ENCODE measurements at regions not wholly inside any gene's neighbourhood (a gene's known extent, or its start where the extent isn't known, plus 50 kb on each side); places are given as distances from the start of the nearest gene placed in this dataset.

DNA sequence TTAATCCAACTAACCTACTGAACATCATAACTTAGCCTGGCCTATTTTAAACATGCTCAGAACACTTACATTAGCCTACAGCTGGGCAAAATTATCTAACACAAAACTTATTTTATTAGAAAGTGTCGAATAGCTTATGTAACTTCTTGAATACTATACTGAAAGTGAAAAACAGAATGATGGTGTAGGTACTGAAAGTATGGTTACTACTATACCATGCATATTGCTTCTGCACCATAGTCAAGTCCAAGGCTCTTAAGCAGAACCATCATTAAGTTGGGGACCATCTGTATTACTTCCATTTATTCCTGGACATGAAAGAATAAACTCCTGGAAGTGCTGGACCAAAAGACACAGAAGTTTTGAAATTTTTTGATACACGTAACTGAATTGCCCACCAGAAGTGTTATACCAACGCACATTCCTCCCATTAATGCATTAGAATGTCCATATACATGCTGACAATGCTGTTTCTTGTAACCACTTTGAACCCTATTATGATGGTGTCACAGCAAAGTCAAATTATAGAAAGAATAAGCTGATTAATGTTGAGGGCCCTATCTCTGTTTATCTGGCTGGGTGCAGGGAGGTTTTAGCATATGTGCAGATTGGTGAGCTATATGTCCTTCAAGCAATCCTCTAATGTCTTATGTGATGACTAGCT lies 375.7 kb downstream of the ACTL7B start:
- Mint-ChIP-seq H3K27ac (ENCODE audit: unreplicated experiment) (no peak overlapping the region), H3K27me3 (ENCODE audit: unreplicated experiment) (no peaks in the 10 kb centered on the region), H3K36me3 (ENCODE audit: insufficient read depth, unreplicated experiment) (no peaks in the 10 kb centered on the region), H3K4me1 (ENCODE audit: low read depth, unreplicated experiment) (peaks cover 9% of the 10 kb centered on the region), H3K4me3 (ENCODE audit: low read depth, unreplicated experiment) (no peak overlapping the region), H3K9me3 (ENCODE audit: low read depth, unreplicated experiment) (no peaks in the 10 kb centered on the region)
- CTCF ChIA-PET, result no interaction called here
- DNase-seq, result no peak
- intact Hi-C loops (cut with micrococcal nuclease; ENCODE audit: unreplicated experiment), result loop anchor here (10.0 kb wide), 1 partner anchor 75 kb away; no protein-coding TSS in a partner anchor
- TF ChIP-seq, protein P1, sequence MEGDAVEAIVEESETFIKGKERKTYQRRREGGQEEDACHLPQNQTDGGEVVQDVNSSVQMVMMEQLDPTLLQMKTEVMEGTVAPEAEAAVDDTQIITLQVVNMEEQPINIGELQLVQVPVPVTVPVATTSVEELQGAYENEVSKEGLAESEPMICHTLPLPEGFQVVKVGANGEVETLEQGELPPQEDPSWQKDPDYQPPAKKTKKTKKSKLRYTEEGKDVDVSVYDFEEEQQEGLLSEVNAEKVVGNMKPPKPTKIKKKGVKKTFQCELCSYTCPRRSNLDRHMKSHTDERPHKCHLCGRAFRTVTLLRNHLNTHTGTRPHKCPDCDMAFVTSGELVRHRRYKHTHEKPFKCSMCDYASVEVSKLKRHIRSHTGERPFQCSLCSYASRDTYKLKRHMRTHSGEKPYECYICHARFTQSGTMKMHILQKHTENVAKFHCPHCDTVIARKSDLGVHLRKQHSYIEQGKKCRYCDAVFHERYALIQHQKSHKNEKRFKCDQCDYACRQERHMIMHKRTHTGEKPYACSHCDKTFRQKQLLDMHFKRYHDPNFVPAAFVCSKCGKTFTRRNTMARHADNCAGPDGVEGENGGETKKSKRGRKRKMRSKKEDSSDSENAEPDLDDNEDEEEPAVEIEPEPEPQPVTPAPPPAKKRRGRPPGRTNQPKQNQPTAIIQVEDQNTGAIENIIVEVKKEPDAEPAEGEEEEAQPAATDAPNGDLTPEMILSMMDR (IDR thresholded peaks at IDR 0.05; ENCODE audit: unreplicated experiment), result no peak
- no TSS peak for BruUV-seq (replicated peaks)

- Mint-ChIP-seq H3K4me1 (ENCODE audit: low read depth, unreplicated experiment) (peaks cover 9% of the 10 kb centered on the region), H3K36me3 (ENCODE audit: insufficient read depth, unreplicated experiment) (no peaks in the 10 kb centered on the region), H3K9me3 (ENCODE audit: low read depth, unreplicated experiment) (no peaks in the 10 kb centered on the region), H3K4me3 (ENCODE audit: low read depth, unreplicated experiment) (no peak overlapping the region), H3K27ac (ENCODE audit: unreplicated experiment) (no peak overlapping the region), H3K27me3 (ENCODE audit: unreplicated experiment) (no peaks in the 10 kb centered on the region)
- intact Hi-C loops (cut with micrococcal nuclease; ENCODE audit: unreplicated experiment), result loop anchor here (10.0 kb wide), 1 partner anchor 76 kb away; no protein-coding TSS in a partner anchor
- CTCF ChIA-PET, result no interaction called here
- TF ChIP-seq, protein P1 (IDR thresholded peaks at IDR 0.05; ENCODE audit: unreplicated experiment), result no peak
- no TSS peak for BruUV-seq (replicated peaks)
- no peak for DNase-seq
Measured at GRCh38 chr9:108478431-108479332, 377.1 kb downstream of the ACTL7B start.

DNA sequence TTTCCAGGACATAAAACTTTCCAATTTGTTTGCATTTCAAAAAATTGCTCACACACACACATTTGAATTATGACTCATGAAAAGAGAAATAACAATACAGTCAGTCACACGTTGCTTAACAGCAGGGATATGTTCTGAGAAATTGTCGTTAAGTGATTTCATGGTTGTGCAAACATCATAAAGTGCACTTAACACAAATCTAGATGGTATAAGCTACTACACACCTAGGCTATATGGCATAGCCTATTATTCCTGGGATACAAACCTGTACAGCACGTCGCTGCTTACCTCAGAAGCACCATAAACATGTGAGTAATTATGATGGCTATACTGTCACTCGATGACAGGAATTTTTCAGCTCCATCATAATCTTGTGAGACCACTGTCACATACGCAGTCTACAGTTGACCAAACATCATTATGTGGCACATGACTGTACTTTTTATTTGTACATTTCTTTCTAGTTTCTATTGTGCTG lies 378.2 kb downstream of the ACTL7B start:
- Mint-ChIP-seq H3K27me3 (ENCODE audit: unreplicated experiment) (no peaks in the 10 kb centered on the region), H3K4me3 (ENCODE audit: low read depth, unreplicated experiment) (no peak overlapping the region), H3K27ac (ENCODE audit: unreplicated experiment) (no peak overlapping the region), H3K36me3 (ENCODE audit: insufficient read depth, unreplicated experiment) (no peaks in the 10 kb centered on the region), H3K4me1 (ENCODE audit: low read depth, unreplicated experiment) (peaks cover 12% of the 10 kb centered on the region), H3K9me3 (ENCODE audit: low read depth, unreplicated experiment) (no peaks in the 10 kb centered on the region)
- DNase-seq, result no peak
- no TSS peak for BruUV-seq (replicated peaks)
- intact Hi-C loops (cut with micrococcal nuclease; ENCODE audit: unreplicated experiment), result loop anchor here (10.0 kb wide), 1 partner anchor 77 kb away; no protein-coding TSS in a partner anchor
- TF ChIP-seq, protein P1 (IDR thresholded peaks at IDR 0.05; ENCODE audit: unreplicated experiment), result no peak
- CTCF ChIA-PET, result no interaction called here

- H3K4me1 Mint-ChIP-seq (ENCODE audit: low read depth, unreplicated experiment), result peaks cover 12% of the 10 kb centered on the region
- TF ChIP-seq, protein P1 (IDR thresholded peaks at IDR 0.05; ENCODE audit: unreplicated experiment), result no peak
- H3K4me3 Mint-ChIP-seq (ENCODE audit: low read depth, unreplicated experiment), result no peak overlapping the region
- BruUV-seq (replicated peaks), result no TSS peak
- CTCF ChIA-PET, result no interaction called here
- intact Hi-C loops (cut with micrococcal nuclease; ENCODE audit: unreplicated experiment), result loop anchor here (10.0 kb wide), 1 partner anchor 78 kb away; no protein-coding TSS in a partner anchor
- H3K9me3 Mint-ChIP-seq (ENCODE audit: low read depth, unreplicated experiment), result no peaks in the 10 kb centered on the region
- no peak overlapping the region for H3K27ac Mint-ChIP-seq (ENCODE audit: unreplicated experiment)
- H3K27me3 Mint-ChIP-seq (ENCODE audit: unreplicated experiment), result no peaks in the 10 kb centered on the region
- no peak for DNase-seq
- H3K36me3 Mint-ChIP-seq (ENCODE audit: insufficient read depth, unreplicated experiment), result no peaks in the 10 kb centered on the region
Measured at GRCh38 chr9:108476574-108476973, 379.2 kb downstream of the ACTL7B start.
